Astrocyte of the cerebellum (primary cell): ENCODE measurements at regions not wholly inside any gene's neighbourhood (a gene's known extent, or its start where the extent isn't known, plus 50 kb on each side); places are given as distances from the start of the nearest gene placed in this dataset.

Experiments
- DNase-seq: peaks from one replicate; pipeline ENCODE4 v3.0.0-alpha.2; 2011; ENCODE audit warnings: low read depth
- H3K4me3 ChIP-seq: 2 replicates; pipeline ENCODE4 v1.5.1; 2011; ENCODE audit warnings: mild to moderate bottlenecking, low read depth, low read length, moderate library complexity
- CTCF ChIP-seq: IDR thresholded peaks from 2 replicates; pipeline ENCODE4 v1.5.1; 2012; ENCODE audit warnings: low read length, low read depth, moderate library complexity, mild to moderate bottlenecking; ENCODE audit errors: missing control alignments
- in situ Hi-C: cut with HindIII; loops from 2 replicates; pipeline ENCODE4 v1.10.0; 2017; ENCODE audit warnings: low sequenced_read_pairs

- no peak for TF ChIP-seq CTCF
- in situ Hi-C loops: no loop called here
- DNase-seq: no peak
- no peak overlapping the region for H3K4me3 ChIP-seq
Measured at GRCh38 chr7:17120756-17121155, 177.7 kb upstream of the AHR start.

GRCh38 chr7:17121671-17122070, 176.8 kb upstream of the AHR start:
- H3K4me3 ChIP-seq: no peak overlapping the region
- in situ Hi-C loops: no loop called here
- no peak for DNase-seq
- TF ChIP-seq CTCF: no peak

- in situ Hi-C loops: no loop called here
- DNase-seq: peak; percentile 56
- TF ChIP-seq CTCF: no peak
- H3K4me3 ChIP-seq: no peak overlapping the region
Measured at GRCh38 chr7:17123020-17123419, 175.4 kb upstream of the AHR start.

- DNase-seq: no peak
- in situ Hi-C loops: no loop called here
- no peak for TF ChIP-seq CTCF
- H3K4me3 ChIP-seq: no peak overlapping the region
Measured at GRCh38 chr7:17126413-17127268, 171.8 kb upstream of the AHR start.

GRCh38 chr7:17129218-17129617, 169.2 kb upstream of the AHR start:
- in situ Hi-C loops: no loop called here
- DNase-seq: no peak
- no peak for TF ChIP-seq CTCF
- H3K4me3 ChIP-seq: no peak overlapping the region

GRCh38 chr7:17130281-17131059, 168.0 kb upstream of the AHR start:
- TF ChIP-seq CTCF: no peak
- H3K4me3 ChIP-seq: no peak overlapping the region
- in situ Hi-C loops: no loop called here
- DNase-seq: peak; percentile 64
